Skeletal muscle satellite cell (primary cell): ENCODE measurements at regions not wholly inside any gene's neighbourhood (a gene's known extent, or its start where the extent isn't known, plus 50 kb on each side); places are given as distances from the start of the nearest gene placed in this dataset.
A peak's percentile ranks its signal among the peaks of the same experiment; 100 is the strongest.

Experiments used
- H3K27me3 ChIP-seq: 2 replicates; pipeline ENCODE4 v1.7.0; 2013; ENCODE audit warnings: low read length; ENCODE audit not compliant: control insufficient read depth, insufficient read depth
- H3K36me3 ChIP-seq: 2 replicates; pipeline ENCODE4 v1.7.0; 2013; ENCODE audit warnings: mild to moderate bottlenecking, control low read depth, low read length; ENCODE audit not compliant: insufficient read depth
- H3K4me1 ChIP-seq: 2 replicates; pipeline ENCODE4 v1.7.0; 2013; ENCODE audit warnings: low read length; ENCODE audit not compliant: control insufficient read depth, insufficient read depth
- H3K4me2 ChIP-seq: 2 replicates; pipeline ENCODE4 v1.7.0; 2013; ENCODE audit warnings: mild to moderate bottlenecking, low read length
- H3K4me3 ChIP-seq: 2 replicates; pipeline ENCODE4 v1.7.0; 2013; ENCODE audit warnings: low read length
- H3K9ac ChIP-seq: 2 replicates; pipeline ENCODE4 v1.7.0; 2013; ENCODE audit warnings: mild to moderate bottlenecking, low read depth, low read length, moderate library complexity
- H3K9me3 ChIP-seq: replicated peaks from 2 replicates; pipeline ENCODE4 v1.7.0; 2013; ENCODE audit warnings: mild to moderate bottlenecking, control low read depth, low read length

GRCh38 chr5:158388021-158388420, 529.1 kb upstream of the CLINT1 start:
- no peak overlapping the region for H3K4me2 ChIP-seq
- H3K9ac ChIP-seq = no peak overlapping the region

GRCh38 chr5:158387499-158387898, 528.6 kb upstream of the CLINT1 start:
- Histone ChIP-seq H3K4me1 (peaks cover 43% of the 10 kb centered on the region), H3K9ac (no peak overlapping the region), H3K4me3 (no peak overlapping the region), H3K4me2 (no peak overlapping the region), H3K36me3 (no peaks in the 10 kb centered on the region), H3K27me3 (no peaks in the 10 kb centered on the region), H3K9me3 (no peaks in the 10 kb centered on the region)

More at GRCh38 chr5:158388021-158388420, 529.1 kb upstream of the CLINT1 start:
- H3K4me3 ChIP-seq = no peak overlapping the region
- no peaks in the 10 kb centered on the region for H3K9me3 ChIP-seq
- no peaks in the 10 kb centered on the region for H3K27me3 ChIP-seq
- H3K36me3 ChIP-seq = no peaks in the 10 kb centered on the region
- peaks cover 41% of the 10 kb centered on the region for H3K4me1 ChIP-seq

GRCh38 chr5:158385982-158386381, 527.0 kb upstream of the CLINT1 start:
- Histone ChIP-seq H3K36me3 (no peaks in the 10 kb centered on the region), H3K9ac (no peak overlapping the region), H3K27me3 (no peaks in the 10 kb centered on the region), H3K4me1 (peaks cover 50% of the 10 kb centered on the region), H3K4me3 (no peak overlapping the region), H3K4me2 (no peak overlapping the region), H3K9me3 (no peaks in the 10 kb centered on the region)

GRCh38 chr5:158384535-158385481, 525.9 kb upstream of the CLINT1 start:
- Histone ChIP-seq H3K9ac (peak overlapping the region; percentile 18), H3K27me3 (no peaks in the 10 kb centered on the region), H3K36me3 (no peaks in the 10 kb centered on the region), H3K4me2 (peak overlapping the region; percentile 64), H3K4me1 (peaks cover 41% of the 10 kb centered on the region), H3K4me3 (peak overlapping the region; percentile 20), H3K9me3 (no peaks in the 10 kb centered on the region)

GRCh38 chr5:158383486-158383885, 524.5 kb upstream of the CLINT1 start:
- H3K4me2 ChIP-seq = no peak overlapping the region
- no peaks in the 10 kb centered on the region for H3K36me3 ChIP-seq
- H3K4me3 ChIP-seq = no peak overlapping the region
- H3K9me3 ChIP-seq = no peaks in the 10 kb centered on the region
- peaks cover 41% of the 10 kb centered on the region for H3K4me1 ChIP-seq
- H3K27me3 ChIP-seq = no peaks in the 10 kb centered on the region
- H3K9ac ChIP-seq = no peak overlapping the region

- Histone ChIP-seq H3K4me3 (peak overlapping the region; percentile 28), H3K27me3 (no peaks in the 10 kb centered on the region), H3K4me2 (peak overlapping the region; percentile 63), H3K9ac (peak overlapping the region; percentile 24), H3K36me3 (no peaks in the 10 kb centered on the region), H3K9me3 (no peaks in the 10 kb centered on the region), H3K4me1 (peaks cover 41% of the 10 kb centered on the region)
Measured at GRCh38 chr5:158382473-158382872, 523.5 kb upstream of the CLINT1 start.

GRCh38 chr5:158381614-158382160, 522.7 kb upstream of the CLINT1 start:
- H3K4me1 ChIP-seq = peaks cover 41% of the 10 kb centered on the region
- H3K9me3 ChIP-seq = no peaks in the 10 kb centered on the region
- no peak overlapping the region for H3K9ac ChIP-seq
- no peak overlapping the region for H3K4me3 ChIP-seq
- peak overlapping the region; percentile 63 for H3K4me2 ChIP-seq
- no peaks in the 10 kb centered on the region for H3K27me3 ChIP-seq
- H3K36me3 ChIP-seq = no peaks in the 10 kb centered on the region

- H3K4me2 ChIP-seq = no peak overlapping the region
- H3K36me3 ChIP-seq = no peaks in the 10 kb centered on the region
- H3K4me1 ChIP-seq = peaks cover 38% of the 10 kb centered on the region
- no peak overlapping the region for H3K4me3 ChIP-seq
- H3K27me3 ChIP-seq = no peaks in the 10 kb centered on the region
- no peak overlapping the region for H3K9ac ChIP-seq
- no peaks in the 10 kb centered on the region for H3K9me3 ChIP-seq
Measured at GRCh38 chr5:158380661-158381060, 521.7 kb upstream of the CLINT1 start.

GRCh38 chr5:158378931-158379330, 520.0 kb upstream of the CLINT1 start:
- Histone ChIP-seq H3K36me3 (no peaks in the 10 kb centered on the region), H3K9me3 (no peaks in the 10 kb centered on the region), H3K9ac (no peak overlapping the region), H3K4me1 (peaks cover 23% of the 10 kb centered on the region), H3K4me3 (no peak overlapping the region), H3K4me2 (no peak overlapping the region), H3K27me3 (no peaks in the 10 kb centered on the region)

- Histone ChIP-seq H3K9me3 (no peaks in the 10 kb centered on the region), H3K36me3 (no peaks in the 10 kb centered on the region), H3K4me3 (no peak overlapping the region), H3K27me3 (no peaks in the 10 kb centered on the region), H3K4me1 (peaks cover 1% of the 10 kb centered on the region), H3K9ac (no peak overlapping the region), H3K4me2 (no peak overlapping the region)
Measured at GRCh38 chr5:158376679-158377078, 517.7 kb upstream of the CLINT1 start.

- no peaks in the 10 kb centered on the region for H3K4me1 ChIP-seq
Measured at GRCh38 chr5:158375531-158375930, 516.6 kb upstream of the CLINT1 start.

More at GRCh38 chr5:158375531-158375930, 516.6 kb upstream of the CLINT1 start:
- no peaks in the 10 kb centered on the region for H3K36me3 ChIP-seq
- H3K9me3 ChIP-seq = no peaks in the 10 kb centered on the region
- no peak overlapping the region for H3K9ac ChIP-seq
- no peak overlapping the region for H3K4me3 ChIP-seq
- no peak overlapping the region for H3K4me2 ChIP-seq
- no peaks in the 10 kb centered on the region for H3K27me3 ChIP-seq
